ENCODE measurements at regions not wholly inside any gene's neighbourhood (a gene's known extent, or its start where the extent isn't known, plus 50 kb on each side); places are given as distances from the start of the nearest gene placed in this dataset.

- DNase-seq (ENCODE audit: extremely low spot score) = no peak
- POLR2A ChIA-PET = no interaction called here
- CTCF ChIA-PET = no interaction called here
- TF ChIP-seq CTCF (IDR thresholded peaks at IDR 0.05; ENCODE audit: control extremely low read depth, extremely low read depth, low read depth, missing control alignments) = no peak
Observed at GRCh38 chr18:78685250-78685979, 294.2 kb upstream of the SALL3 start.

- no peak for DNase-seq (ENCODE audit: extremely low spot score)
- no peak for TF ChIP-seq CTCF (IDR thresholded peaks at IDR 0.05; ENCODE audit: control extremely low read depth, extremely low read depth, low read depth, missing control alignments)
- ChIA-PET POLR2A (no interaction called here), CTCF (no interaction called here)
Observed at GRCh38 chr18:78685980-78686530, 293.6 kb upstream of the SALL3 start.

GRCh38 chr18:78686976-78687685 lies 292.5 kb upstream of the SALL3 start:
- POLR2A ChIA-PET = no interaction called here
- CTCF ChIA-PET = no interaction called here
- DNase-seq (ENCODE audit: extremely low spot score) = no peak
- no peak for TF ChIP-seq CTCF (IDR thresholded peaks at IDR 0.05; ENCODE audit: control extremely low read depth, extremely low read depth, low read depth, missing control alignments)

GRCh38 chr18:78687736-78688135 lies 291.9 kb upstream of the SALL3 start:
- CTCF ChIA-PET = no interaction called here
- DNase-seq (ENCODE audit: extremely low spot score) = no peak
- POLR2A ChIA-PET = no interaction called here
- TF ChIP-seq CTCF (IDR thresholded peaks at IDR 0.05; ENCODE audit: control extremely low read depth, extremely low read depth, low read depth, missing control alignments) = no peak

GRCh38 chr18:78688249-78688648 lies 291.4 kb upstream of the SALL3 start:
- CTCF ChIA-PET = no interaction called here

GRCh38 chr18:78688916-78689315 lies 290.7 kb upstream of the SALL3 start:
- ChIA-PET CTCF (no interaction called here), POLR2A (no interaction called here)
- no peak for DNase-seq (ENCODE audit: extremely low spot score)
- no peak for TF ChIP-seq CTCF (IDR thresholded peaks at IDR 0.05; ENCODE audit: control extremely low read depth, extremely low read depth, low read depth, missing control alignments)

More at GRCh38 chr18:78688249-78688648, 291.4 kb upstream of the SALL3 start:
- POLR2A ChIA-PET = no interaction called here
- no peak for TF ChIP-seq CTCF (IDR thresholded peaks at IDR 0.05; ENCODE audit: control extremely low read depth, extremely low read depth, low read depth, missing control alignments)
- no peak for DNase-seq (ENCODE audit: extremely low spot score)

Data from GM10248 (cell line).